Ovary (tissue), 3 donors: ENCODE measurements at regions not wholly inside any gene's neighbourhood (a gene's known extent, or its start where the extent isn't known, plus 50 kb on each side); places are given as distances from the start of the nearest gene placed in this dataset.
"Not testable (repeated sequence)": the region's sequence is repeated elsewhere in the genome, so short reads cannot be mapped to it uniquely, and the experiment has no call there.

Experiments used
- CTCF ChIP-seq, 3 donors: fragments of 450-650 bp in 2 of 3; fragments of 200-600 bp in 1 of 3; IDR thresholded peaks; one replicate each; pipeline versions ENCODE4 v1.5.1 to v1.8.0; 2016 to 2022; ENCODE audit warnings: antibody characterized with exemption in 3 of 3, mild to moderate bottlenecking in 1 of 3
- POLR2A ChIP-seq: fragments of 450-650 bp; IDR thresholded peaks from one replicate; pipeline ENCODE4 v1.6.1; 2017; ENCODE audit warnings: antibody characterized with exemption, mild to moderate bottlenecking, moderate library complexity
- donor health status: DM: no; HTN: no; CAD: no.

- not testable (repeated sequence) for TF ChIP-seq CTCF (IDR thresholded peaks at IDR 0.05); POLR2A
These were observed 1937.1 kb upstream of the DEFB115 start for GRCh38 chr20:29320216-29320949.
